Central memory CD8-positive, alpha-beta T cell (primary cell): ENCODE measurements at regions not wholly inside any gene's neighbourhood (a gene's known extent, or its start where the extent isn't known, plus 50 kb on each side); places are given as distances from the start of the nearest gene placed in this dataset.
"Not testable (repeated sequence)": the region's sequence is repeated elsewhere in the genome, so short reads cannot be mapped to it uniquely, and the experiment has no call there.

Experiments used
- ATAC-seq: fragments of 150-1000 bp; cut with Tn5 transposase; replicated peaks from 2 replicates; pipeline ENCODE4 v1.10.0; 2022; ENCODE audit warnings: mild to moderate bottlenecking, moderate FRiP score, moderate number of reproducible peaks; ENCODE audit not compliant: poor library complexity, severe bottlenecking; ENCODE audit errors: extremely low read depth
- DNase-seq, 2 donors: peaks; one replicate each; pipeline ENCODE4 v3.0.0; 2021; ENCODE audit warnings: low spot score in 2 of 2
- H3K27ac Mint-ChIP-seq: one replicate; pipeline ENCODE4 v1.8.0; 2022; ENCODE audit warnings: low read depth, mild to moderate bottlenecking, moderate library complexity, mixed read lengths
- H3K27me3 Mint-ChIP-seq: one replicate; pipeline ENCODE4 v1.8.0; 2022; ENCODE audit warnings: mixed read lengths
- H3K36me3 Mint-ChIP-seq: one replicate; pipeline ENCODE4 v1.8.0; 2022; ENCODE audit warnings: mild to moderate bottlenecking, moderate library complexity, mixed read lengths; ENCODE audit not compliant: insufficient read depth
- H3K4me1 Mint-ChIP-seq: one replicate; pipeline ENCODE4 v1.8.0; 2022; ENCODE audit warnings: mixed read lengths
- H3K4me3 Mint-ChIP-seq: one replicate; pipeline ENCODE4 v1.8.0; 2022; ENCODE audit warnings: mild to moderate bottlenecking, moderate library complexity, mixed read lengths
- H3K9me3 Mint-ChIP-seq: one replicate; pipeline ENCODE4 v1.8.0; 2022; ENCODE audit warnings: mixed read lengths

DNA sequence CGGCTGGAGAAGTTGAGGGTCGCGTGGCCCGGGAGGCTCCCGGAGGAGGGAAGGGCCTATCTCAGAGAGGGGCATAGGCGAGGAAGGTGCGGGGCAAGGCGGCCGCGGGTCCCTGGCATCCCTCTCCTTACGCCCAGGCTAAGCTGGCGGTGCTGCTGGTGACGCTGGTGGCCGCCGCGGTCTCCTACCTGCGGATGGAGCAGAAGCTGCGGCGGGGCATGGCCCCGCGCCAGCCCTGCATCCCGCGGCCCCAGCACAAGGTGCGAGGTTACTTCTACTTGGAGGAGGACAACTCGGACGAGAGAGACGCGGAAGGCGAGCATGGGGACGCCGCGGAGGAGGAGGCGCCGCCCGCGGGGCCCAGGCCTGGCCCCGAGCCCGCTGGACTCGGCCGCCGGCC is 91.9 kb upstream of the HMX1 start:
- DNase-seq, H3K4me3 Mint-ChIP-seq, H3K27ac Mint-ChIP-seq, H3K36me3 Mint-ChIP-seq, H3K4me1 Mint-ChIP-seq, ATAC-seq, H3K9me3 Mint-ChIP-seq: not testable (repeated sequence)
- peaks cover 19% of the 10 kb centered on the region for H3K27me3 Mint-ChIP-seq

DNA sequence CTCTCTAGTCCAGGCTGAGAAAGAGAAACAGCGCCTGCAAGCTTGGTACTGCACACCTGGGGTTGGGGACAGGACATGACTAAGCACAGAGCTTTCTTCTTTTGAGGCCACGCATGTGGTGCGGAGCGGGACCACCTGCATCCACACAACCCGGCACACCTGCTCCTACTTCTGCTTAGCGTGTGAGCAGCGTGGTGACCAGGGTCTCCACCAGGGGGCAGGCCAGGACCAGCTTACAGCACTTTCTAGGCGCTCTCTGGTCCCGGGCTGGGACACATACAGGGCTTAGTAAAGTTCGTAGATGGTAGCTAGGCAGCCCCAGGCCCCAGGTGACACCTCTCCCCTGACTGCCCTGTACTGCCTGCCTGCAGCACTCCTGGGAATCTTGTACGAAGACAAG is 89.7 kb upstream of the HMX1 start:
- H3K4me3 Mint-ChIP-seq, H3K27ac Mint-ChIP-seq, DNase-seq, H3K9me3 Mint-ChIP-seq, ATAC-seq, H3K4me1 Mint-ChIP-seq, H3K36me3 Mint-ChIP-seq: not testable (repeated sequence)
- H3K27me3 Mint-ChIP-seq: peaks cover 23% of the 10 kb centered on the region

DNA sequence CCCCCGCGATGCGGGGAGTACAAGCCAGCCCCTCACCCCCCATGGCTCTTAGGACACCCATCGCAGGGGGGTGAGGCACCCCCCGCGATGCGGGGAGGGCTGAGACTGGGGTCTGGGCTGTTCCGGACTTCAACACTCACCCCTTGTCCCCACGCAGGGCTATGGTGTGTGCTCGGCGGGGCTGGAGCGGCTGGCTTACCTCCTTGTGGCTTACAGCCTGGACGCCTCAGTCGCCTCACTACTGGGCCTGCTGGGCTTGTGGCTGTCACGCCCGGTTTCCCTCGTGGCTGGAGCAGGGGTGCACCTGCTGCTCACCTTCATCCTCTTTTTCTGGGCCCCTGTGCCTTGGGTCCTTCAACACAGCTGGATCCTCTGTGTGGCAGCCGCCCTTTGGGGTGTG is 87.8 kb upstream of the HMX1 start:
- not testable (repeated sequence) for ATAC-seq, H3K4me3 Mint-ChIP-seq, DNase-seq, H3K4me1 Mint-ChIP-seq, H3K27ac Mint-ChIP-seq, H3K9me3 Mint-ChIP-seq, H3K36me3 Mint-ChIP-seq
- H3K27me3 Mint-ChIP-seq: peaks cover 23% of the 10 kb centered on the region

DNA sequence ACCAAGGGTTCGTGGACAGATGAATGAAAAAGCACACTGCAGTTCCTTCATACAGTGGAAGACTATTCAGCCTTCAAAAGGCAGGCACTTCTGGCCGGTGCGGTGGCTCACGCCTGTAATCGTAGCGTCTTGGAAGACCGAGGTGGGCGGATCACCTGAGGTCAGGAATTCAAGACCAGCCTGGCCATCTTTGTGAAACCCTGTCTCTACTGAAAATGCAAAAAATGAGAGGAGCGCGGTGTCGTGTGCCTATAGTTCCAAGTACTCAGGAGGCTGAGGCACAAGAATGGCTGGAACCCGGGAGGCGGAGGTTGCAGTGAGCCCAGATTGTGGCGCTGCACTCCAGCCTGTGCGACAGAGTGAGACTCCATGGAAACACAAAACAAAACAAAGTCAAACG is 82.4 kb upstream of the HMX1 start:
- DNase-seq, ATAC-seq, H3K4me1 Mint-ChIP-seq, H3K4me3 Mint-ChIP-seq, H3K27me3 Mint-ChIP-seq, H3K9me3 Mint-ChIP-seq, H3K36me3 Mint-ChIP-seq, H3K27ac Mint-ChIP-seq: not testable (repeated sequence)

DNA sequence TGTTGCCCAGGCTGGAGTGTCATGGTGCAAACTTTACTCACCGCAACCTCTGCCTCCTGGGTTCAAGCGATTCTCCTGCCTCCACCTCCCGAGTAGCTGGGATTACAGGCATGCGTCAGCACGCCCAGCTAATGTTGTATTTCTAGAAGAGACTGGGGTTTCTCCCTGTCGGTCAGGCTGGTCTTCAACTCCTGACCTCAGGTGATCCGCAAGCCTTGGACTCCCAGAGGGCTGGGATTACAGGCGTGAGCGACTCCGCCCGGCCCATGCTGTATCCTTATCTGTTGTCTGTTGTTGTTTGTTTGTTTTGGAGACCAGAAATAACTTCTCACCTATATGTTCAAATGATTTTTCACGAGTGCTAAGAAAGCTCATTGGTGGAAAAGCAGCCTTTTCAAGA is 81.2 kb upstream of the HMX1 start:
- not testable (repeated sequence) for ATAC-seq, H3K9me3 Mint-ChIP-seq, H3K27me3 Mint-ChIP-seq, H3K4me3 Mint-ChIP-seq, DNase-seq, H3K36me3 Mint-ChIP-seq, H3K4me1 Mint-ChIP-seq, H3K27ac Mint-ChIP-seq

DNA sequence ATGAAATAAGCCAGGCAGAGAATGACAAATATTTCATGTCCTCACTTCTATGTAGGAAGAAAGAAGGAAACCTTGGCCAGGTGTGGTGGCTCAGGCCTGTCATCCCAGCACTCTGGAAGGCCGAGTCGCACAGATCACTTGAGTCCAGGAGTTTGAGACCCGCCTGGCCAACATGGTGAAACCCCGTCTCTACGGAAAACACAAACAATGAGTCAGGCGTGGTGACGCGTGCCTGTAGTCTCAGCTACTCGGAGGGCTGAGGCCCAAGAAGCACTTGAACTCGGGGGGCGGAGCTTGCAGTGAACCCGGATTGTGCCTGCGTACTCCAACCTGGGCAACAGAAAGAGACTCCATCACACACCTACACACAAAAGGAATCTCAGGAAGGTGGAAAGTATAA is 80.5 kb upstream of the HMX1 start:
- ATAC-seq, DNase-seq, H3K27ac Mint-ChIP-seq, H3K4me1 Mint-ChIP-seq, H3K36me3 Mint-ChIP-seq, H3K9me3 Mint-ChIP-seq, H3K4me3 Mint-ChIP-seq, H3K27me3 Mint-ChIP-seq: not testable (repeated sequence)

DNA sequence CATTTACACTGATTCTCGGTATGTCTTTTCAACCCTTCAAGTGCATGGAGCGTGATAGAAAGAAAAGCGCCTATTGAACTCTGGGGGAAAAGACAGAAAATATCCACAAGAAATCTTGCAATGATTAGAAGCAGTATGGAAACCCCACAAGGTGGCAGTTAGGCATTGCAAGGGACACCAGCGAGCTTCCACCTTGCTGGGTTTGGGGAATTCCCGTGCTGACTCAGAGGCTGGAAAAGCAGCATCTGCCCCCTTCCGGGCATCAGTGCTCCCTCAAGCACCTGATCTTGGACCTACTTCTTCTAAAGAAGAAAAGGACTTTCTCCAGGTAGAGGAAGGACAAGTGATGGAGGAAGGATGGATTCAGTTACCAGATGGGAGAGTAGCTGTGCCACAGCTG is 73.9 kb upstream of the HMX1 start:
- peaks cover 11% of the 10 kb centered on the region for H3K27me3 Mint-ChIP-seq
- H3K4me3 Mint-ChIP-seq, H3K27ac Mint-ChIP-seq, H3K4me1 Mint-ChIP-seq, ATAC-seq, DNase-seq, H3K9me3 Mint-ChIP-seq, H3K36me3 Mint-ChIP-seq: not testable (repeated sequence)

DNA sequence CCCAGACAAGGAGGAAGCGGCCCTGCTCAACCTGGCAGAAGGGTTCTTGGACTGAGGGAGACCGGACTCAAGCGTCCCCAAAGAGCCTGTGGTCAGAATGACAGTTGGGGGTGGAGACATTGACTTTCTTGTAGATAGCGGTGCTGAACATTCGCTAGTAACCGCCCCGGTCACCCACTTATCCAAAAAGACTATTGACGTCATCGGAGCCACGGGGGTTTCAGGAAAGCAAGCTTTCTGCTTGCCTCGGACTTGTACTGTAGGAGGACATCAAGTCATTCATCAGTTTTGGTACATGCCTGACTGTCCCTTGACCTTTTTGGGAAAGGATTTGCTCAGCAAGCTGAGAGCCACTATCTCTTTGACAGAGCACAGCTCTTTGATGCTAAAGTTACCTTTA is 71.7 kb upstream of the HMX1 start:
- peaks cover 11% of the 10 kb centered on the region for H3K27me3 Mint-ChIP-seq

DNA sequence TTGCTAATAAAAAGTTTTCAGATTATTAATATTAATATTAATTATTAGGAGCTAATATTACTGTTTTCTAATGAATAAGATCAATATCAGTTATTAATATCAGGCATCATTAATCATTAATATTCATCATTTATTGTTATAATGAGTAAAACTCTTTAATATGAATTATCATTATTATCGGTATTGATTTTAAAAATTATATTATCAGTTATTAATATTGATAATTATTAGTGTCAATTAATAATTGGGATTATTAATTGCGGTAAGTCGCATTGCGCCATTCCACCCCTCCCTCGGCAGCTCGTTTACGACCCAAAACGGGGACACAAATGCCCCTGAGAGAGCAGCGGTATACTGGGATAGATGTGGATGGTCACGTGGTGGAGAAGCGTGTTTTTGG is 70.4 kb upstream of the HMX1 start:
- not testable (repeated sequence) for H3K36me3 Mint-ChIP-seq, DNase-seq, H3K4me3 Mint-ChIP-seq, H3K9me3 Mint-ChIP-seq, H3K27ac Mint-ChIP-seq, ATAC-seq, H3K4me1 Mint-ChIP-seq
- peaks cover 11% of the 10 kb centered on the region for H3K27me3 Mint-ChIP-seq

More for the DNA sequence above, 71.7 kb upstream of the HMX1 start:
- not testable (repeated sequence) for H3K9me3 Mint-ChIP-seq, H3K4me1 Mint-ChIP-seq, H3K36me3 Mint-ChIP-seq, ATAC-seq, H3K27ac Mint-ChIP-seq, H3K4me3 Mint-ChIP-seq, DNase-seq

DNA sequence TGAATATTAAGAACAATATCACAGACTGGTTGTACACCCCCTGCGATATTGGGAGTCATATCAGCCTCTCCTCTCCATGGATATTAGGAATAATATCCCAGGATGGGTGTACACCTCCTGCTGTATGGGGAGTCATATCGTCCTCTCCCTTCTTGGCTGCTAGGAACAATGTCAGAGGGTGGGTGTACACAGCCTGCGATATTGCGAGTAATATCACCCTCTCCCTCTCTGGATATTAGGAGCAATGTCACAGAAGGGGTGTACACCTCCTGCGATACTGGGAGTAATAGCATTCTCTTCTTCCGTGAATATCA is 69.8 kb upstream of the HMX1 start:
- H3K36me3 Mint-ChIP-seq, H3K9me3 Mint-ChIP-seq, ATAC-seq, DNase-seq, H3K27ac Mint-ChIP-seq, H3K4me1 Mint-ChIP-seq, H3K4me3 Mint-ChIP-seq: not testable (repeated sequence)
- H3K27me3 Mint-ChIP-seq: peaks cover 11% of the 10 kb centered on the region

DNA sequence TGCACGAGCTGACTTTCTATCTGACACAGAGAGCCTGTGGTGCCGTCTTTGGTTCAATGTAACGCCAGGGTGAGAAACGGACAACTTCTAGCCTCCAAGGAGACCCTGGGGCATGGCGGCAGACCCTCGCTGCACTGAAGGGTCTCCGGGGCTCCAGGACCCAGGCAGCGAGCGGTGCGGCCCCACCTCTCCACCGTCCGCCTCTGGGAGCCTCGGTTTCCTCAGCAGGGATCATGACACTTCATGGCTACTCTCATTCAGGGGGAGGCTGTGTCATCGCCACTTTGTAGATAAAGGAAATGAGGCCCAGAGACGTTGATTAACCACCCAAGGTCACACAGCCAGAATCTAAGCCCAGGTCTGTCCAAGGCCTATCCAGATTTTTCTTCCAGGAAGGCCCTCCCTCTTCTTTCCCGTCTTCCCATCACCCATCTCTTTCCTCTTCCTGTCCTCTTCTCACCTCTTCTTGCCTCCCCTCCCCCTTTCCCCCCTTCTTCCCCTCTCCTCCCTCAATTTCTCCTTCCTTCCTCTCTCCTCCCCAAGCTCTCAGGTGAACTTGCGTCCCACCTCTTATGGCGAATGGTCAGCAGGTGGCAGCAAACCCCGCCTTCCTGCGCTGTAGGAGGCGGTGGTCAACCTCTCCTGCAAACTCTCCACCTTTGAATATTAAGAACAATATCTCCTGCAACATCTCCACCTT is 69.3 kb upstream of the HMX1 start:
- DNase-seq (no peak), ATAC-seq (no peak)
- no peaks in the 10 kb centered on the region for H3K9me3 Mint-ChIP-seq
- no peaks in the 10 kb centered on the region for H3K36me3 Mint-ChIP-seq
- H3K4me3 Mint-ChIP-seq: no peak overlapping the region
- H3K4me1 Mint-ChIP-seq: no peaks in the 10 kb centered on the region
- H3K27ac Mint-ChIP-seq: no peak overlapping the region
- peaks cover 11% of the 10 kb centered on the region for H3K27me3 Mint-ChIP-seq

DNA sequence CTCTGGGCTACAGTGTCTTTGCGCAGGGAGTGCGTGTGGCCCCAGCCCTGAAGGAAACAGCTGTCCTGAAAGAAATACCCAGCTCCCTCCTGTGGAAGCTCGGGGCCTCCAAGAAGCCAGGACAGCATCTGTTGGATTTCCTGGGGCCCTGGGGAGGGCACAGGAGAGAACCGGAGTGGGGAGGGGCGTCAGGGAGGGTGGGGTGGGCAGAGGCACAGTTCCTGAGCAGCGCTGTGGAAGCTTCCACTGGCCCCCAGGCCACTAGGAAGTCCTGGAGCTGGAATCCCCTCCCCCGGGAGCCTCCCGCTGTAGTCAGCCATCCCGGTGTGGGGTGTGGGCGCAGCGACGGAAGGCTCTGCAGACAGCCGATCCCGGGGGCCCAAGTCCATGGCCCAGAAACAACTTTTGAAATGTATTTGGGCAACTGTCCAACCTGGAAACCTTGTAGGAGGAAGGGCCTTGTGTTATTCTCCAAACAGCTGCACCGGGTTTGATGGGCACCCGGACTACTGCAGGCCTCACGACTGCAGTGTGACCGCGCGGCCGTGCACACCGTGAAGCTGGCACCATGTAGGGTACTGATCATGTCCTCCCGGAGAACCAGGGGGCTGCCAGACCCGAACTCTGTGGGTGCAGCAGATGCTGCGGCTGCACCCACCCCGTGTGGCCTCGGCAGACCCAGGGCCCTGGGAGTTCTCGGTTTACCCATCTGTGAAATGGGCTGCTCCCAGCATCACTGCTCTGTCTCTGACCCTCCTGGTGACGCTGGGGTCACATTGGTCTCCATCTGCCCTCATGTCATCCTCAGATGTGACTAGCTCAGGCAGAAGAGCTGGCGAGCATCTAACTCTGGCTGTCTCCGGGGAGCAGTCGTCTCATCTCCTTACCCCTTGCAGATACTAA is 68.5 kb upstream of the HMX1 start:
- ATAC-seq (no peak), DNase-seq (no peak)
- no peaks in the 10 kb centered on the region for H3K4me1 Mint-ChIP-seq
- H3K4me3 Mint-ChIP-seq: no peak overlapping the region
- no peak overlapping the region for H3K27ac Mint-ChIP-seq
- no peaks in the 10 kb centered on the region for H3K9me3 Mint-ChIP-seq
- peaks cover 11% of the 10 kb centered on the region for H3K27me3 Mint-ChIP-seq
- no peaks in the 10 kb centered on the region for H3K36me3 Mint-ChIP-seq

DNA sequence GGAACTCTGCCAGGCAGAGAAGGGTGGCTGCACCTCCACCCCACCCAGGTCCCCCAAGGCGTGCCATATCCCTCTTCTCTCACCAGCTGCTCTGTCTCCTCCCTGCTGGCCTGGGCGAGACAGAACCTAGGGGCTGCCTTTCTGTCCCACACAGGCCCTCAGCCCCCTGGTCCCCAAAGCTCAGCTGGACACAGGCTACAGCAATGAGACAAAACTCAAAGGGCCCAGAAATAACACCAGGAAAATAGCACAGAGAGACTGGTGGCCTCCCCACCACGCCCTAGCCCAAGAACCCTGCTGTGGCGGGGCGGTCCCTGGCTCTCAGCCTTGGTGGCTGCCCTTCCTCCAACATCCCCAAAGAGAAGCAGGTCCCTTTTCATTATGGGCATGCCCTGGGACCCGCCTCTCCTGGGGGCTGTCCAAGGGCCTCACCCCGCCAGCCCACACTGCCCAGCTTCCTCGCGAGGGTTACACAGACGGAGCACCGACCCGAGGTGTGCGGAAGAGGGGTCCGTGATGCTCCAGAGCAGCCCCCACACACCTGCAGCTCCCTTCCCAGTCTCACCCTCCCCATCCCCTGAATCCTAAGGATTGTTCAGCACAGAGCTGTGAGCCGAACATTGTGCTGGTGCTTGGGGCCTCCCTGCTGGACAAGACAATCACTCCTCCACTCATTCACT is 67.7 kb upstream of the HMX1 start:
- H3K27ac Mint-ChIP-seq: no peak overlapping the region
- ATAC-seq: no peak
- H3K27me3 Mint-ChIP-seq: peaks cover 11% of the 10 kb centered on the region
- no peaks in the 10 kb centered on the region for H3K4me1 Mint-ChIP-seq
- H3K9me3 Mint-ChIP-seq: no peaks in the 10 kb centered on the region
- no peak for DNase-seq
- H3K4me3 Mint-ChIP-seq: no peak overlapping the region
- H3K36me3 Mint-ChIP-seq: no peaks in the 10 kb centered on the region
